WTC11 (cell line): ENCODE measurements at regions not wholly inside any gene's neighbourhood (a gene's known extent, or its start where the extent isn't known, plus 50 kb on each side); places are given as distances from the start of the nearest gene placed in this dataset.

Experiments used
- ATAC-seq: fragments of 200-7000 bp; cut with Tn5 transposase; 2 replicates; pipeline ENCODE4 v1.10.0; 2021; ENCODE audit warnings: mild to moderate bottlenecking, moderate library complexity
- CTCF ChIA-PET: fragments of 300-600 bp; sonication (Branson Sonifier 250); formaldehyde crosslinking; loops from one replicate; lab custom pipeline; 2021; ENCODE audit warnings: antibody characterized with exemption; lab: Charles Lee
- POLR2A ChIA-PET: fragments of 350-600 bp; sonication (Branson Sonifier 250); formaldehyde crosslinking; loops from one replicate; lab custom pipeline; 2021; ENCODE audit warnings: antibody characterized with exemption; lab: Charles Lee
- DNase-seq: peaks from one replicate; pipeline ENCODE4 v3.0.0; 2021; ENCODE audit warnings: low spot score
- H3K27ac Mint-ChIP-seq: 2 replicates; pipeline ENCODE4 v1.8.0; 2021; ENCODE audit warnings: mixed read lengths
- H3K27me3 Mint-ChIP-seq: 2 replicates; pipeline ENCODE4 v1.8.0; 2021; ENCODE audit warnings: low read depth, mild to moderate bottlenecking, moderate library complexity, mixed read lengths
- H3K36me3 Mint-ChIP-seq: 2 replicates; pipeline ENCODE4 v1.8.0; 2021; ENCODE audit warnings: mixed read lengths
- H3K4me1 Mint-ChIP-seq: 2 replicates; pipeline ENCODE4 v1.8.0; 2022; ENCODE audit warnings: mixed read lengths
- H3K4me3 Mint-ChIP-seq: 2 replicates; pipeline ENCODE4 v1.8.0; 2021; ENCODE audit warnings: mild to moderate bottlenecking, moderate library complexity, mixed read lengths
- H3K9me3 Mint-ChIP-seq: 2 replicates; pipeline ENCODE4 v1.8.0; 2021; ENCODE audit warnings: mixed read lengths
- ATF6 ChIP-seq: sonication (generic); formaldehyde crosslinking; IDR thresholded peaks from 2 replicates; pipeline ENCODE4 v1.8.1; 2023; ENCODE audit warnings: mild to moderate bottlenecking, missing genetic modification reagents
- CBFB ChIP-seq: sonication (generic); formaldehyde crosslinking; IDR thresholded peaks from 2 replicates; pipeline ENCODE4 v1.8.1; 2022; ENCODE audit warnings: mild to moderate bottlenecking, low read depth, missing genetic modification reagents
- ERG ChIP-seq: fragments of 250-450 bp; sonication (Bioruptor Pico); IDR thresholded peaks from 2 replicates; pipeline ENCODE4 v1.8.0; 2021; ENCODE audit warnings: mild to moderate bottlenecking
- ESRRA ChIP-seq: sonication (generic); formaldehyde crosslinking; IDR thresholded peaks from 2 replicates; pipeline ENCODE4 v1.8.1; 2022; ENCODE audit warnings: mild to moderate bottlenecking, missing genetic modification reagents, borderline replicate concordance
- GTF2I ChIP-seq: fragments of 250-450 bp; sonication (Bioruptor Pico); conservative IDR thresholded peaks from 2 replicates; pipeline ENCODE4 v1.4.0; 2021; ENCODE audit warnings: mild to moderate bottlenecking
- IRF1 ChIP-seq: sonication (generic); formaldehyde crosslinking; IDR thresholded peaks from 2 replicates; pipeline ENCODE4 v1.8.0; 2023; ENCODE audit warnings: missing genetic modification reagents
- MXD4 ChIP-seq: fragments of 250-450 bp; sonication (Bioruptor Pico); IDR thresholded peaks from 2 replicates; pipeline ENCODE4 v1.8.0; 2021; ENCODE audit warnings: mild to moderate bottlenecking, moderate library complexity, borderline replicate concordance
- NFE2L1 ChIP-seq: sonication (generic); formaldehyde crosslinking; IDR thresholded peaks from 2 replicates; pipeline ENCODE4 v1.8.1; 2023; ENCODE audit warnings: missing genetic modification reagents
- PREB ChIP-seq: sonication (generic); formaldehyde crosslinking; IDR thresholded peaks from 2 replicates; pipeline ENCODE4 v1.8.1; 2022; ENCODE audit warnings: mild to moderate bottlenecking, missing genetic modification reagents, moderate library complexity, borderline replicate concordance
- PRRX2 ChIP-seq: fragments of 250-450 bp; sonication (Bioruptor Pico); IDR thresholded peaks from 2 replicates; pipeline ENCODE4 v1.8.0; 2021; ENCODE audit warnings: mild to moderate bottlenecking
- RORB ChIP-seq: fragments of 250-450 bp; sonication (Bioruptor Pico); IDR thresholded peaks from 2 replicates; pipeline ENCODE4 v1.9.0; 2021; ENCODE audit warnings: mild to moderate bottlenecking
- STAT6 ChIP-seq: sonication (generic); formaldehyde crosslinking; conservative IDR thresholded peaks from 2 replicates; pipeline ENCODE4 v1.8.1; 2023; ENCODE audit warnings: mild to moderate bottlenecking, low read depth, missing genetic modification reagents, moderate library complexity
- TCF7 ChIP-seq: sonication (generic); formaldehyde crosslinking; IDR thresholded peaks from 2 replicates; pipeline ENCODE4 v1.8.0; 2022; ENCODE audit warnings: mild to moderate bottlenecking, low read depth, missing genetic modification reagents, moderate library complexity
- USF2 ChIP-seq: sonication (generic); formaldehyde crosslinking; IDR thresholded peaks from 2 replicates; pipeline ENCODE4 v1.8.1; 2023; ENCODE audit warnings: mild to moderate bottlenecking, missing genetic modification reagents, moderate library complexity
- ZNF138 ChIP-seq: sonication (generic); formaldehyde crosslinking; conservative IDR thresholded peaks from 2 replicates; pipeline ENCODE4 v1.8.1; 2022; ENCODE audit warnings: mild to moderate bottlenecking, moderate library complexity, missing genetic modification reagents
- ZNF219 ChIP-seq: sonication (generic); formaldehyde crosslinking; IDR thresholded peaks from 2 replicates; pipeline ENCODE4 v1.8.0; 2023; ENCODE audit warnings: missing genetic modification reagents, mild to moderate bottlenecking, borderline replicate concordance
- ZNF263 ChIP-seq: sonication (generic); formaldehyde crosslinking; IDR thresholded peaks from 2 replicates; pipeline ENCODE4 v1.8.1; 2022; ENCODE audit warnings: low read depth, mild to moderate bottlenecking, moderate library complexity, missing genetic modification reagents
- ZNF317 ChIP-seq: sonication (generic); formaldehyde crosslinking; IDR thresholded peaks from 2 replicates; pipeline ENCODE4 v1.8.1; 2023; ENCODE audit warnings: low read depth, mild to moderate bottlenecking, moderate library complexity, missing genetic modification reagents, borderline replicate concordance
- ZNF671 ChIP-seq: fragments of 250-450 bp; sonication (Bioruptor Pico); IDR thresholded peaks from 2 replicates; pipeline ENCODE4 v1.8.0; 2021; ENCODE audit warnings: mild to moderate bottlenecking
- TF ChIP-seq, protein P1 (sequence below): sonication (generic); formaldehyde crosslinking; IDR thresholded peaks from 2 replicates; pipeline ENCODE4 v1.8.1; 2023; ENCODE audit warnings: mild to moderate bottlenecking, moderate library complexity, missing genetic modification reagents
- TF ChIP-seq, protein P2 (sequence below): fragments of 250-450 bp; sonication (Bioruptor Pico); IDR thresholded peaks from 2 replicates; pipeline ENCODE4 v2.1.2; 2022; ENCODE audit warnings: mild to moderate bottlenecking, moderate library complexity

- peak; percentile 86 for ATAC-seq
- Mint-ChIP-seq H3K36me3 (peaks cover 25% of the 10 kb centered on the region), H3K27ac (no peak overlapping the region), H3K4me1 (peaks cover 10% of the 10 kb centered on the region), H3K27me3 (no peaks in the 10 kb centered on the region), H3K9me3 (peaks cover 48% of the 10 kb centered on the region), H3K4me3 (no peak overlapping the region)
- no peak for DNase-seq
- no peak for TF ChIP-seq STAT6
- no peak for TF ChIP-seq ZNF219 (CRISPR knock-in tag)
- TF ChIP-seq NFE2L1 (CRISPR knock-in tag): no peak
- TF ChIP-seq MXD4: no peak
- TF ChIP-seq PREB (CRISPR knock-in tag): no peak
- TF ChIP-seq, protein P1, sequence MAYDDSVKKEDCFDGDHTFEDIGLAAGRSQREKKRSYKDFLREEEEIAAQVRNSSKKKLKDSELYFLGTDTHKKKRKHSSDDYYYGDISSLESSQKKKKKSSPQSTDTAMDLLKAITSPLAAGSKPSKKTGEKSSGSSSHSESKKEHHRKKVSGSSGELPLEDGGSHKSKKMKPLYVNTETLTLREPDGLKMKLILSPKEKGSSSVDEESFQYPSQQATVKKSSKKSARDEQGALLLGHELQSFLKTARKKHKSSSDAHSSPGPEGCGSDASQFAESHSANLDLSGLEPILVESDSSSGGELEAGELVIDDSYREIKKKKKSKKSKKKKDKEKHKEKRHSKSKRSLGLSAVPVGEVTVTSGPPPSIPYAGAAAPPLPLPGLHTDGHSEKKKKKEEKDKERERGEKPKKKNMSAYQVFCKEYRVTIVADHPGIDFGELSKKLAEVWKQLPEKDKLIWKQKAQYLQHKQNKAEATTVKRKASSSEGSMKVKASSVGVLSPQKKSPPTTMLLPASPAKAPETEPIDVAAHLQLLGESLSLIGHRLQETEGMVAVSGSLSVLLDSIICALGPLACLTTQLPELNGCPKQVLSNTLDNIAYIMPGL: no peak
- TF ChIP-seq ESRRA (CRISPR knock-in tag): no peak
- no peak for TF ChIP-seq ATF6
- no peak for TF ChIP-seq CBFB
- no peak for TF ChIP-seq PRRX2
- TF ChIP-seq RORB: no peak
- POLR2A ChIA-PET: no interaction called here
- CTCF ChIA-PET: interaction anchor here (1.0 kb wide), 3 partner anchors 62 to 515 kb away, joined by 3 to 4 read pairs (median 3); no protein-coding TSS in a partner anchor
These were observed 513.7 kb upstream of the PTGER4 start for GRCh38 chr5:40165789-40166728.

GRCh38 chr5:40165106-40165788 lies 514.5 kb upstream of the PTGER4 start:
- no peak overlapping the region for H3K27ac Mint-ChIP-seq
- peaks cover 18% of the 10 kb centered on the region for H3K36me3 Mint-ChIP-seq
- ATAC-seq (peak; percentile 20), DNase-seq (no peak)
- H3K27me3 Mint-ChIP-seq: no peaks in the 10 kb centered on the region
- H3K4me1 Mint-ChIP-seq: peaks cover 10% of the 10 kb centered on the region
- no peak overlapping the region for H3K4me3 Mint-ChIP-seq
- peaks cover 40% of the 10 kb centered on the region for H3K9me3 Mint-ChIP-seq
- POLR2A ChIA-PET: no interaction called here
- CTCF ChIA-PET: no interaction called here
- TF ChIP-seq, protein P2, sequence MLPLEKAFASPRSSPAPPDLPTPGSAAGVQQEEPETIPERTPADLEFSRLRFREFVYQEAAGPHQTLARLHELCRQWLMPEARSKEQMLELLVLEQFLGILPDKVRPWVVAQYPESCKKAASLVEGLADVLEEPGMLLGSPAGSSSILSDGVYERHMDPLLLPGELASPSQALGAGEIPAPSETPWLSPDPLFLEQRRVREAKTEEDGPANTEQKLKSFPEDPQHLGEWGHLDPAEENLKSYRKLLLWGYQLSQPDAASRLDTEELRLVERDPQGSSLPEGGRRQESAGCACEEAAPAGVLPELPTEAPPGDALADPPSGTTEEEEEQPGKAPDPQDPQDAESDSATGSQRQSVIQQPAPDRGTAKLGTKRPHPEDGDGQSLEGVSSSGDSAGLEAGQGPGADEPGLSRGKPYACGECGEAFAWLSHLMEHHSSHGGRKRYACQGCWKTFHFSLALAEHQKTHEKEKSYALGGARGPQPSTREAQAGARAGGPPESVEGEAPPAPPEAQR (CRISPR knock-in tag): no peak
- TF ChIP-seq IRF1 (CRISPR knock-in tag): no peak
- no peak for TF ChIP-seq ZNF138 (CRISPR knock-in tag)
- no peak for TF ChIP-seq ERG (CRISPR knock-in tag)
- TF ChIP-seq GTF2I (CRISPR knock-in tag): no peak
- TF ChIP-seq USF2: no peak
- no peak for TF ChIP-seq ZNF317 (CRISPR knock-in tag)
- TF ChIP-seq TCF7: no peak
- no peak for TF ChIP-seq ZNF263 (CRISPR knock-in tag)
- no peak for TF ChIP-seq ZNF219 (CRISPR knock-in tag)
- no peak for TF ChIP-seq ZNF671 (CRISPR knock-in tag)
